Spleen (tissue), 7 donors: ENCODE measurements at regions not wholly inside any gene's neighbourhood (a gene's known extent, or its start where the extent isn't known, plus 50 kb on each side); places are given as distances from the start of the nearest gene placed in this dataset.

Source experiments
- POLR2A ChIP-seq, 3 donors: fragments of 450-650 bp; IDR thresholded peaks; one replicate each; pipeline ENCODE4 v1.5.1; 2017; ENCODE audit warnings: antibody characterized with exemption in 3 of 3, mild to moderate bottlenecking in 1 of 3
- TF ChIP-seq, protein P1 (sequence below), 11 experiments: fragments of 200-600 bp in 7 of 11; fragments of 450-650 bp in 4 of 11; sonication (generic) in 4 of 11; IDR thresholded peaks in 8 of 11; conservative IDR thresholded peaks in 3 of 11; 1 replicate in 7 of 11; 2 replicates in 4 of 11; pipeline versions ENCODE4 v1.4.0 to v1.8.0; 2016 to 2021; ENCODE audit warnings: antibody characterized with exemption in 11 of 11, inconsistent platforms in 4 of 11, mild to moderate bottlenecking in 1 of 11
- donor health status: DM: no; HTN: no; CAD: no; lungs with moderate emphysema.
- donor health status: DM: no; HTN: no; CAD: no.
- donor health status: DM: no; HTN: no; CAD: no.

DNA sequence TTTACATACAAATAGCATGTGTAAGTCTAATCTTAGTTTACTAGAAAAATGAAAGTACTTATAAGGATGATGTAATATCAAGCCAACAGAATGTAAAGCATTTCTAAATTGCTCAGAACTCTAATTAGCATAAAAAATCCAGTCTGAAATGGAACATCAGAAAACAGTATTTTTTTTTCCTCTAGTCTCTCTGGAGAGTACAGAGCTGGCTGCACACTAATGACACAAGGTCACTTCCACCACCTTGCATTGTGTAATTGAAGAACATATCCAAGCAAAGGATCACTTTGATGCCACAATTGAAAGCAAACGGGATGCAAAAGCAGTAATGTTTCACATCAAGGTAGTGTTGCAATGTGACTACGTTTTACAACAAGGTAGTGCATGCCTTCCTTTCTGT, 548.0 kb upstream of the LUZP2 start:
- TF ChIP-seq, protein P1, sequence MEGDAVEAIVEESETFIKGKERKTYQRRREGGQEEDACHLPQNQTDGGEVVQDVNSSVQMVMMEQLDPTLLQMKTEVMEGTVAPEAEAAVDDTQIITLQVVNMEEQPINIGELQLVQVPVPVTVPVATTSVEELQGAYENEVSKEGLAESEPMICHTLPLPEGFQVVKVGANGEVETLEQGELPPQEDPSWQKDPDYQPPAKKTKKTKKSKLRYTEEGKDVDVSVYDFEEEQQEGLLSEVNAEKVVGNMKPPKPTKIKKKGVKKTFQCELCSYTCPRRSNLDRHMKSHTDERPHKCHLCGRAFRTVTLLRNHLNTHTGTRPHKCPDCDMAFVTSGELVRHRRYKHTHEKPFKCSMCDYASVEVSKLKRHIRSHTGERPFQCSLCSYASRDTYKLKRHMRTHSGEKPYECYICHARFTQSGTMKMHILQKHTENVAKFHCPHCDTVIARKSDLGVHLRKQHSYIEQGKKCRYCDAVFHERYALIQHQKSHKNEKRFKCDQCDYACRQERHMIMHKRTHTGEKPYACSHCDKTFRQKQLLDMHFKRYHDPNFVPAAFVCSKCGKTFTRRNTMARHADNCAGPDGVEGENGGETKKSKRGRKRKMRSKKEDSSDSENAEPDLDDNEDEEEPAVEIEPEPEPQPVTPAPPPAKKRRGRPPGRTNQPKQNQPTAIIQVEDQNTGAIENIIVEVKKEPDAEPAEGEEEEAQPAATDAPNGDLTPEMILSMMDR (IDR thresholded peaks at IDR 0.05 in 8 of 11, conservative IDR thresholded peaks at IDR 0.05 in 3 of 11) = no peak
- no peak for TF ChIP-seq POLR2A (IDR thresholded peaks at IDR 0.05)
